B cell (primary cell): ENCODE measurements at regions not wholly inside any gene's neighbourhood (a gene's known extent, or its start where the extent isn't known, plus 50 kb on each side); places are given as distances from the start of the nearest gene placed in this dataset.
"Not testable (repeated sequence)": the region's sequence is repeated elsewhere in the genome, so short reads cannot be mapped to it uniquely, and the experiment has no call there.

Experiments used
- ATAC-seq: fragments of 200-7000 bp; cut with Tn5 transposase; one replicate; pipeline ENCODE4 v1.10.0; 2021; ENCODE audit warnings: low read depth, mild to moderate bottlenecking, moderate number of reproducible peaks, moderate library complexity
- CTCF ChIA-PET: fragments of 350-600 bp; sonication (Branson Sonifier 250); formaldehyde crosslinking; loops from one replicate; lab custom pipeline; 2021; ENCODE audit warnings: antibody characterized with exemption, inconsistent platforms; lab: Charles Lee
- POLR2A ChIA-PET: fragments of 350-600 bp; sonication (Branson Sonifier 250); formaldehyde crosslinking; loops from one replicate; lab custom pipeline; 2021; ENCODE audit warnings: antibody characterized with exemption; lab: Charles Lee
- DNase-seq: peaks from one replicate; pipeline ENCODE4 v3.0.0; 2013
- H2AFZ ChIP-seq: 2 replicates; pipeline ENCODE4 v1.6.1; 2012; ENCODE audit warnings: mild to moderate bottlenecking, low read depth, low read length; ENCODE audit not compliant: insufficient read depth, poor library complexity, severe bottlenecking
- H3K27ac ChIP-seq, 2 donors: 1 replicate in 1 of 2; 2 replicates in 1 of 2; pipeline ENCODE4 v1.5.1; 2012 to 2013; ENCODE audit warnings: low read length in 2 of 2, mild to moderate bottlenecking in 2 of 2, moderate library complexity in 1 of 2
- H3K27me3 ChIP-seq, 4 experiments: fragments of 200-600 bp in 1 of 4; sonication (generic) in 1 of 4; replicated peaks in 1 of 4; 1 replicate in 2 of 4; 2 replicates in 2 of 4; pipeline versions ENCODE4 v1.6.1 to v1.7.0; 2013 to 2016; ENCODE audit warnings: low read length in 3 of 4, mild to moderate bottlenecking in 2 of 4, mixed read lengths in 1 of 4, moderate library complexity in 1 of 4; ENCODE audit not compliant: insufficient read depth in 4 of 4, control insufficient read depth in 3 of 4; ENCODE audit errors: control extremely low read depth in 1 of 4
- H3K36me3 ChIP-seq, 2 experiments: replicated peaks in 1 of 2; 1 replicate in 1 of 2; 2 replicates in 1 of 2; pipeline versions ENCODE4 v1.6.1 to v1.7.1; 2013; ENCODE audit warnings: low read length in 1 of 2; ENCODE audit not compliant: insufficient read depth in 2 of 2, control insufficient read depth in 1 of 2; ENCODE audit errors: control extremely low read depth in 1 of 2, extremely low read depth in 1 of 2
- H3K4me1 ChIP-seq, 2 donors: fragments of 200-600 bp in 1 of 2; sonication (generic) in 1 of 2; 1 replicate in 1 of 2; 2 replicates in 1 of 2; pipeline versions ENCODE4 v1.5.1 to v1.6.1; 2013 to 2017; ENCODE audit warnings: low read length in 2 of 2; ENCODE audit not compliant: control insufficient read depth in 2 of 2, insufficient read depth in 2 of 2
- H3K4me2 ChIP-seq: replicated peaks from 2 replicates; pipeline ENCODE3; 2012; ENCODE audit warnings: mild to moderate bottlenecking, low read depth, low read length; ENCODE audit not compliant: poor library complexity, severe bottlenecking
- H3K4me3 ChIP-seq, 5 experiments: fragments of 200-600 bp in 1 of 5; sonication (generic) in 1 of 5; 1 replicate in 3 of 5; 2 replicates in 2 of 5; pipeline versions ENCODE4 v1.5.1 to v1.7.0; 2011 to 2016; ENCODE audit warnings: low read length in 4 of 5, mild to moderate bottlenecking in 4 of 5, low read depth in 2 of 5, control low read depth in 1 of 5, moderate library complexity in 1 of 5; ENCODE audit not compliant: insufficient read depth in 1 of 5; ENCODE audit errors: control extremely low read depth in 1 of 5, extremely low read depth in 1 of 5
- H3K79me2 ChIP-seq: fragments of 200-600 bp; sonication (generic); one replicate; pipeline ENCODE4 v1.6.0; 2016; ENCODE audit warnings: low read length; ENCODE audit not compliant: control insufficient read depth, insufficient read depth
- H3K9ac ChIP-seq: fragments of 200-600 bp; sonication (generic); 2 replicates; pipeline ENCODE4 v1.6.1; 2017; ENCODE audit warnings: mild to moderate bottlenecking, low read length, moderate library complexity
- H3K9me3 ChIP-seq, 3 donors: one replicate each; pipeline versions ENCODE4 v1.6.1 to v1.7.1; 2013; ENCODE audit warnings: low read length in 2 of 3; ENCODE audit not compliant: control insufficient read depth in 2 of 3, insufficient read depth in 1 of 3; ENCODE audit errors: control extremely low read depth in 1 of 3
- H4K20me1 ChIP-seq: 2 replicates; pipeline ENCODE4 v1.6.0; 2012; ENCODE audit warnings: mild to moderate bottlenecking, low read length; ENCODE audit not compliant: insufficient read depth, control insufficient read depth, poor library complexity, severe bottlenecking
- H3K27ac Mint-ChIP-seq: one replicate; pipeline ENCODE4 v1.8.0; 2021; ENCODE audit warnings: mixed read lengths
- H3K27me3 Mint-ChIP-seq: one replicate; pipeline ENCODE4 v1.8.0; 2021; ENCODE audit warnings: mixed read lengths
- H3K4me1 Mint-ChIP-seq: one replicate; pipeline ENCODE4 v1.8.0; 2021; ENCODE audit warnings: mixed read lengths
- H3K4me3 Mint-ChIP-seq: one replicate; pipeline ENCODE4 v1.8.0; 2021; ENCODE audit warnings: mixed read lengths
- H3K9me3 Mint-ChIP-seq: one replicate; pipeline ENCODE4 v1.8.0; 2022; ENCODE audit warnings: mixed read lengths; ENCODE audit not compliant: insufficient read depth
- WGBS: methylation state at CpG from one replicate; pipeline ENCODE4 v1.1.5; 2013; ENCODE audit warnings: missing lambda C conversion rate; ENCODE audit not compliant: insufficient coverage; 5-methylcytosine and 5-hydroxymethylcytosine counted together
- intact Hi-C: fragments of 100-400 bp; cut with micrococcal nuclease; formaldehyde crosslinking; loops from one replicate; pipeline ENCODE4 v1.10.0; 2022

DNA sequence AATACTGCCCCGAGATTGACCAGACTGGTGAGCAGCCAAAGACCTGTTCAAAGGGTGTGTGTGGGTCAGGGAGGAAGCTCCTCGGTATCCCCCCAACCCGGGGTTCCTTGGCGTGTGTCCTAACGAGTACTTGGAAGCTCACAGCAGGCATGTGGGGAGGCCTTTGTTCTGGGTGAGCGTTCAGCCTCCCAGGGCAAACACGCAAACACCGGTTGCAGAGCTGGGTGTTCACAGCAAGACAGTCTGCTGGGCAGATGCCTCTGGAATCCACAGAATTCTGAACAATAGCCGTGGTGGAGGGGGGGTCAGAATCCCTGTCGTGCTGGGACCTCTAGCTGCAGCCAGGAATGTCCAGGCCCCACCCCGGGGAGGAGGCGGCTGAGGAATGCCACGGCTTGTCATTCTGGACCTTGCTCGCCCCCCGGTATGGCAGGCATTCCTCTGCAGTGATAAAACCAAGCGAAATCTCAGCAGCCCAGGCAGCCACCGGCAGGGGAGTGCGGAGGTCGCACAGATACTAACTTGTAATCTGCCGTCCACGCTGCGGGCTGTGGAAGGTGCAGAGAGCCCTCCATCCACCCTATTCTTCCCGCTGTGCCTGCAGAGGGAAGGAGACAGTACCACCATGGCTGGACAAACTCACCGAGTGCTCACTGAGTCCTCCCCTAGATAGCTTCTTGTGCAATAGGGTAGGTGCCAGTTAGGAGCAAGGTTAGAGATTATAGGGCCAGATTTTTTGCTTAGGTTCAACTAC, 77.8 kb upstream of the METTL9 start:
- H3K4me1 ChIP-seq, result peaks cover 13 to 22% of the 10 kb centered on the region in 2 donors
- not testable (repeated sequence) for H3K27ac ChIP-seq

DNA sequence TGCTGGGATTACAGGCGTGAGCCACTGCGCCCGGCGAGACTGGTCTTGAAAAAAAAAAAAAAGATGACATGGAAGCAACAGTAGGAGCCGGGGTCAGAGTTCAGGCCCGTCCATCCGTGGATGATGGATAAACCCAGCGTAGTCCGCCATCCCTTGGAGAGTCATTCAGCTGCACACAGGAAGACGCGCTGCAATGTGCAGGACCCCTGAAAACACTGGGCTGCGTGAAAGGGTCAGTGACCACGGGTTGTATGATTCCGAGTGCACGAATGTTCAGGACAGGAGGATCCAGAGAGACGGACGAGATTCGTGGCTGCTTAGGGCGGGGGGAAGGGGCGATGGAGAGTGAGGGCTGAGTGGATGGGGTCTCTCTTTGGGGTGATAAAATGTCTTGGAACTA, 76.5 kb upstream of the METTL9 start:
- H4K20me1 ChIP-seq, POLR2A ChIA-PET, H3K9me3 Mint-ChIP-seq, intact Hi-C loops, H3K27me3 Mint-ChIP-seq, H3K27ac ChIP-seq, H3K36me3 ChIP-seq, DNase-seq, H3K4me3 ChIP-seq, H3K9ac ChIP-seq, ATAC-seq, CTCF ChIA-PET, H3K9me3 ChIP-seq, H3K27me3 ChIP-seq, H3K4me2 ChIP-seq, H2AFZ ChIP-seq, H3K4me3 Mint-ChIP-seq: not testable (repeated sequence)
- peaks cover 18% of the 10 kb centered on the region for H3K79me2 ChIP-seq
- Mint-ChIP-seq H3K4me1 (peaks cover 13% of the 10 kb centered on the region), H3K27ac (peak overlapping the region; percentile 26)
- peaks cover 9 to 14% of the 10 kb centered on the region in 2 donors for H3K4me1 ChIP-seq
- WGBS, result 97% methylated on average over 15 of the region's 20 CpGs

More for the DNA sequence above, 77.8 kb upstream of the METTL9 start:
- CTCF ChIA-PET, DNase-seq, H3K9me3 ChIP-seq, H3K9me3 Mint-ChIP-seq, H3K9ac ChIP-seq, H3K27me3 ChIP-seq, POLR2A ChIA-PET, ATAC-seq, H3K27me3 Mint-ChIP-seq, H2AFZ ChIP-seq, H3K4me3 ChIP-seq, intact Hi-C loops, H3K36me3 ChIP-seq, H3K4me2 ChIP-seq: not testable (repeated sequence)
- Histone ChIP-seq H4K20me1 (peaks cover 15% of the 10 kb centered on the region), H3K79me2 (peaks cover 19% of the 10 kb centered on the region)
- Mint-ChIP-seq H3K4me1 (peaks cover 20% of the 10 kb centered on the region), H3K27ac (peak overlapping the region; percentile 2), H3K4me3 (peak overlapping the region; percentile 50)
- WGBS, result 97% methylated on average over 18 of the region's 24 CpGs
